Choroid plexus epithelial cell (primary cell): ENCODE measurements at regions not wholly inside any gene's neighbourhood (a gene's known extent, or its start where the extent isn't known, plus 50 kb on each side); places are given as distances from the start of the nearest gene placed in this dataset.

Source experiments
- DNase-seq: peaks from one replicate; pipeline ENCODE4 v3.0.0-alpha.2; 2010; ENCODE audit warnings: low read depth
- H3K4me3 ChIP-seq: 2 replicates; pipeline ENCODE4 v1.5.1; 2011; ENCODE audit warnings: low read depth, mild to moderate bottlenecking, control low read depth, low read length, moderate library complexity
- CTCF ChIP-seq: conservative IDR thresholded peaks from 2 replicates; pipeline ENCODE4 v1.5.1; 2011; ENCODE audit warnings: low read depth, mild to moderate bottlenecking, control low read depth, inconsistent platforms, low read length, moderate library complexity

- peak; percentile 49 for DNase-seq
- no peak overlapping the region for H3K4me3 ChIP-seq
- no peak for TF ChIP-seq CTCF
These were observed 768.2 kb upstream of the ACVR2A start for GRCh38 chr2:147076634-147077033.

- H3K4me3 ChIP-seq = no peak overlapping the region
- DNase-seq = no peak
- TF ChIP-seq CTCF = no peak
These were observed 776.8 kb upstream of the ACVR2A start for GRCh38 chr2:147068071-147068470.

GRCh38 chr2:147067136-147067535 is 777.7 kb upstream of the ACVR2A start:
- no peak overlapping the region for H3K4me3 ChIP-seq
- no peak for DNase-seq
- TF ChIP-seq CTCF = no peak

GRCh38 chr2:147062073-147062472 is 782.8 kb upstream of the ACVR2A start:
- no peak for DNase-seq
- no peak for TF ChIP-seq CTCF
- H3K4me3 ChIP-seq = no peak overlapping the region

GRCh38 chr2:147061269-147061668 is 783.6 kb upstream of the ACVR2A start:
- TF ChIP-seq CTCF = no peak
- DNase-seq = peak; percentile 47
- H3K4me3 ChIP-seq = no peak overlapping the region

- TF ChIP-seq CTCF = no peak
- no peak overlapping the region for H3K4me3 ChIP-seq
- no peak for DNase-seq
These were observed 786.8 kb upstream of the ACVR2A start for GRCh38 chr2:147057892-147058490.

GRCh38 chr2:147051814-147052213 is 793.0 kb upstream of the ACVR2A start:
- no peak for TF ChIP-seq CTCF
- no peak for DNase-seq
- no peak overlapping the region for H3K4me3 ChIP-seq
